Stimulated activated CD4-positive, alpha-beta T cell treated with anti-CD3 and anti-CD28 coated beads, Interleukin-15, amount 100 ng/mL, for 24 hours (primary cell): ENCODE measurements at regions not wholly inside any gene's neighbourhood (a gene's known extent, or its start where the extent isn't known, plus 50 kb on each side); places are given as distances from the start of the nearest gene placed in this dataset.

Experiments used
- DNase-seq: peaks from one replicate; pipeline ENCODE4 v3.0.0-alpha.2; 2020

DNA sequence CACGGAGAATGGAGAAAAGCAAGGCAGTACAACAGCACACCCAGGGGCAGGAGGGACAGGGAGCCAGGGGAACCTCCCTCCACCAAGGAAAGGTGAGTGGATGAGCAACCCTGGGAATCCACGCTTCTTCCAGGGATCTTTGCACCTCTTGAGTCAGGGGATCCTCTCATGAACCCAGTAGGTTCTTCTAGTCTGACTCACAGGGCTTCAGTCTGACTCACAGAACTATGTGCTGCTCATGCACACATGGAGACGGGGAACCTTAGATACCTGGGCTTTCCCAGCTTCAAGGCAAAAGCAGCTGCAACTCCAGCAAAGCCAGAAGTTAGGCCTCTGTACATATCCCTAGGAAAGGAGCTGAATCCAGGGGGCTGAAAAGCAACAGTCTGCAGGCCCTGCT lies 1021.4 kb upstream of the TENM4 start:
- DNase-seq: no peak

DNA sequence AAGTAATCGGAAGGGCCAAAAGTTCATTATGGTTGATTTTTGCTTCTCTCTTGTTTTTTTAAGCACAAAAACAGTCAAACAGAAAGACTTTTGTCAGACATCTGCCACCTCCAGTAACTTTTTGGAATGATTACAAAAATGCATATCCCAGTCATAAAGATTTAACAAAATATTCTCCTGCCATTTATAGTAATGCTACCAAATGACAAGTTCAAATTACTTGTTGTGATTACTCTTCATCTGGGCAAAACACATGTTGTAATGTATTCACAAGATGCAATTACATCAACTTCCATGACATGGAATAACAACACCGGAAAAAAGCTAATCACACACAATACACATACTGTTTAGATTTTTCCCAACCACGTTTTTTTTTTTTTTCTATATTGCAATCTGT lies 1017.5 kb upstream of the TENM4 start:
- no peak for DNase-seq

DNA sequence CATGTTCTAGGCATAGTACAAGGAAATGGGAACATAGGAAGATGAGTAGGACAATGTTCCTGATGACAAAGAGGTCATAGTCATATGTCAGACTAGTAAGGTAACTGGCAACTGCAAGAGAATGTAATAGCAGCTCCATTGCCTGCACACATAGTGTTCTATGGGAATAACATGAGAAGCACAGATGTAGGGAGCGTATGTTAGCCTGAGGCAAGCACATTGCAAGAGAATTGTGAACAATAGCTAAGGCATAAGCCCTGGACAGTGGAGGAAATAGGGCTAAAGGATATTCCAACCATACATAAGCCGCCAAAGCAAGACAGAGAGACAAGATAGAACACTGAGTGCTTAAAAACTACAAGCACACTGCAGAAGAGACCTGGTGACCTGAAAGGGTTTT lies 1017.0 kb upstream of the TENM4 start:
- DNase-seq: no peak

GRCh38 chr11:80455818-80456217 lies 1015.0 kb upstream of the TENM4 start:
- no peak for DNase-seq

GRCh38 chr11:80451105-80451504 lies 1010.3 kb upstream of the TENM4 start:
- DNase-seq: no peak

DNA sequence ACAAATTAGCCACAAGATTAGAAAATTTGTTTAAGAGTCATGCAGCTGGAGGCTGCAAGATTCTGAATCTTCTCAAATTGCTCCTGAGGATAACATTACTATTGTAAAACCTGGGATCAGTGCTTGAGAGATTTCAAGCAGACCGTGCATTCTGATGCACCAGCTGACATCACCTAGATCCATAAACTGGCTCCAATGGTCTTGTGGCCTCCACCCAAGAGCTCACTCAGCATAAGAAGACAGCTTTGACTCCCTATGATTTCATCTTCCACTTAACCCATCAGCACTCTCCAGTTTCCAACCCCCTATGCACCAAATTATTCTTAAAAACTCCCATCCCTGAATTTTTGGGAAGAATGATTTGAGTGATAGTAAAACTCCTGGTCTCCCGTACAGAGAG lies 1007.9 kb upstream of the TENM4 start:
- no peak for DNase-seq

DNA sequence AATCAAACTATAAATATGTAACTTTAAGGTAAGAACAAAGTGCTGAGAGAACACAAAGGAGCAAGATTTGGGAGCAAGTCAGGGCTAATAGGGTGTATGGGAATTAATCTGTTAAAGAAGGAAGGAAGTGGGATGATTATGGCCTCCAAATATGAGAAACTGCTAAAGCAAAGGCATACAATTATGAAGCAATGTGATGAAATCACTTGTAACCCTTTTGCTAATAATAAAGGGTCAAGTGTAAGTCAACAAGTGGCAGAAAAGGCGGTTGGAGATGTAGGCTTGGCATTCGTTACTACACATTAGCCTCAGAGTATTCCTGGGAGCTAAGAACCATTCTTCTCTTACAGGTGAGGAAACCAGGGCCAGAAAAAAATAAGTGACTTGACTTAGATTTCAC lies 1002.3 kb upstream of the TENM4 start:
- DNase-seq: no peak

DNA sequence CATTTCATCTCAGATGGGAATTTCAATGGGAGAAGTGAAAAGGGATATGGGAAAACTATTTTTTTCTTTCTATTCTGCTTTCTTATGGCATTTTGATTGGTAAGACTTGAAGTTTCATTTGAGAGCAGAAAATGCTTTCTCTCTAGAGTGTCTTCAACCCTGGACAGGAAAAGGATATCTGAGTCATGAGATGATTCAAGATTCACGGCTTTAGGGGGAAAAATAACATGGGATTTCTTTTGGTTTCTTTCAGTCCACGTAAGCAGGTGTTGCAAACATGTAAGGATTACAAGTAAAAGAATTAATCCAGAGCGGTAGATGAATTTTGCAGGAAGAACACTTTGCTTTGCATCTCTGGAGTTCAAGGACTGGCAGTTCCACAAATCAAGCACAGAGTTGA lies 1001.0 kb upstream of the TENM4 start:
- DNase-seq: no peak

- DNase-seq: no peak
Measured at GRCh38 chr11:80440835-80441234, 1000.0 kb upstream of the TENM4 start.

GRCh38 chr11:80436547-80436946 lies 995.7 kb upstream of the TENM4 start:
- no peak for DNase-seq

GRCh38 chr11:80435345-80435744 lies 994.5 kb upstream of the TENM4 start:
- DNase-seq: no peak

DNA sequence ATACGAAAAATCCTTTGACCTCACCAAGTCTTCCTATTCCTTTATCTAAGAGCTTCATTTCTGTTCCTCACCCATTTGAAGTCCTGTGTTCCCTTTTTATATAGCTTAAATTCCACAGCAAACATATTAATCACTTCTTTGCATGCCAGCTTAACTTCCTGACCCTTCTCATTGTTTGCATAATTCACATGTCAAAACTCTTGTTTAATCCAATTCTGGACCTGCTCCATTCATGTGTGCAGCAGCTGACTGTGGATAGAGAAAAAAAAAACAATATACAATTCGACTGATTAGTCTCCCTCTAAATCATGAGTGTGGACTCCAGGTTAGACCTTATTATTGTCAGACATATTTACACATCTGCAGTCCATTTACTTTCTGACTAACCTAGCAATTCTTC lies 991.2 kb upstream of the TENM4 start:
- no peak for DNase-seq

DNA sequence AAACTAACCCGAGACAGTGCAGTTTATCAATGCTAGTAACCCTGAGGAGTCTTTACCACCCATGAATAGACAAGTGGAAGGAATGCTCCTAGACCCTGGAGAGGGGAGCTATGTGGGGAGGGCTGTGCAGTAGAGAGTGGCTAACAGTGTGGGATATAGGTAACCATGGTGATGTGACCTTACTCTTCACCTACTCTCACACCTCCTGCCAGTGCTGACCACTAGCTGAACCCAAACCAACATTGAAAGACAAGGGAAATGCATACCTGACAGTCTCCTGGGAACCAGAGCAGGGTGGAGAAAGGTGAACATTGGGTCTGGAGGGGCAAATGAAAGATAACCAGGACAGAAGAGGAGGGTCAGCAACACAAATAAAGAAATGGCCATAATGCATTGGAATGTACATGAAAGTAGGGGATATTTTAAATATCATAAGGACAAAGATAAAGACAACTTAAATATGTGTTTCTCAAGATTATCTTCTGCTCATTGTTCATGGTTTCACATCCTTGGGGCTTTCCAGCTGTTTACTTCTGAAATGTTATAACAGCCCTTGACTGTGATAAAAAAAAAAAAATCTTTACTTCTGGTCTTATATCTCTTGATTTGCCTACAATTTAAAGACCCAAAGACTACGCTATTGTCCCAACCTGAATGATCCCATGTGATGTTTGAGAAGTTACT lies 983.3 kb upstream of the TENM4 start:
- DNase-seq: no peak

- DNase-seq: no peak
Measured at GRCh38 chr11:80420374-80420773, 979.5 kb upstream of the TENM4 start.

GRCh38 chr11:80417681-80418080 lies 976.9 kb upstream of the TENM4 start:
- no peak for DNase-seq

DNA sequence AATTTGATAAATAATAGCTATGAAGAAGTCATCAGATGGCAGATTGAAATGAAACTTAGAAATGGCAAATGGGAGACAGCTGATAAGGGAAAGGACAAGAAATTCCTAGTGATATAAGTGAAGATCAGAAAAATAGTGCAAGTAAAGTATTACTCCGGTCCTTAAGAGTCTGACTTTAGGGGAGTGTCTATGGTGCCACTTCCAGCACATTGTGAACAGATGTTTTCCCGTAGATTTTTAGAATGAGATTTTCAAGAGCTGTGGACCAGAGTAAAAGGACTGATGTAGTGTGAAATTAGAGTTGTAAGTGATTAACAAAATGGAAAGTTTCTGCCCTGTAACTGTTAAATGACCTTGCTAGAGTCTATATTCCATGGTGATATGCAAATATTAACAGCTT lies 974.8 kb upstream of the TENM4 start:
- DNase-seq: no peak

DNA sequence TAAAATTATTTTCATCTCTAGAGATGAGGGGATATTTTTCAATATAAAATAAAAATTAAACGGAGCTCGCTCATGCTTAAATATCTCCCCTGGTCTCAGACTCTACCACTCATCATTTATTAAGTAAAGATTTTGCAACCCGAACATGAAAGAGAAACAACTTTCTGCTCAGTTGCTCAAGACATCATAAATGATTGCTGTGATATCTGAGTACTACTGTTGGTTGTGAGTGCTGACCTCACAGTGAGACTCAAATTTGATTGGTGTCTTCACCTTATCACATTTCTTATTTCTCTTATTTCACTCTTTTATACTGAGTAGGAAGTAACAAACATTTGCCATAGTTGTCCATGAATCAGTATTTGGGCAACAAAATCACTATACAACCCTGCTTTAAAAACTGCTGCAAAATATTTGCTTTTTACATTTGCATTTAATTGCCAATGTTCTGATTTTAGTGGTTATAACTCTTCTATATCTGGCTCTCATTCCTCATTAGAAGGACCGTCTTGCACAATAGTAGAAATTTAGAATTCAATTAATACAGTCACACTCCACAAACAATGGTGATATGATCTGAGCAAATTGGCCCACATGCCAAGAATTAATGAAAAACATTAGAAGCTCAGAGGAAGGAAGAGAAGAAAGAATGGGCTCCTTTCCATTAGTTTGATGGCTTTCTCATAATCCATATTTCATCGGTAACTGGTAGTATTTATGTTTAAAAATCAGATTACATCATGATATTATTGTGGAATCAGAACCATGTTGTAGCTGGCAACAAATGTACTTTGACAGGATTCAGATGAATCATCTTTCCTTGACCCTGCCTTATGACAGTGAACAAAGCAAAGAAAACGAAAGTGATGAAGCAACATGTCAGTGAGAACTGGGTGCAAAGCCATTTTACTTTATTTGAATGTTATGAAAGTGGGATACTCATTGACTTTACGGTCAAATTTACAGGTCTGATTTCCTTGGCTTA lies 973.6 kb upstream of the TENM4 start:
- DNase-seq: no peak

- no peak for DNase-seq
Measured at GRCh38 chr11:80412604-80413003, 971.8 kb upstream of the TENM4 start.

DNA sequence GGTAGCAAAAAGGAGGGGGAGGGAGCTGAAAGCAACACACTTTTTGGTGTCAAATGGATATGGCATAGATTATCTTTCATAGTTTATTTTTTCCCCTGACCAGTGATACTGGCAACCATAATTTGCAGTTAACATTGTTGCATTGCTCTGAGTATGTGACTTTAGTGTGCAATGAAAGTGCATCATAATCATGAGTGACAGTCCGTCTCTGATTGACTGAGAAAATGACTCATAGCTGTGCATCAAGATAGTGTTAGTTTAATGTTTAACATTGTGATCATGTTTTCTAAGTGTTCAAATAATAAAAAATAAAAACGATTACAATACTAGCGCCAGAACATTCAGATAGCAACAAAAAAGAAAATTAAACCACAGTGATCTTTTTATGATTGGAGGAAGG lies 952.4 kb upstream of the TENM4 start:
- DNase-seq: no peak

DNA sequence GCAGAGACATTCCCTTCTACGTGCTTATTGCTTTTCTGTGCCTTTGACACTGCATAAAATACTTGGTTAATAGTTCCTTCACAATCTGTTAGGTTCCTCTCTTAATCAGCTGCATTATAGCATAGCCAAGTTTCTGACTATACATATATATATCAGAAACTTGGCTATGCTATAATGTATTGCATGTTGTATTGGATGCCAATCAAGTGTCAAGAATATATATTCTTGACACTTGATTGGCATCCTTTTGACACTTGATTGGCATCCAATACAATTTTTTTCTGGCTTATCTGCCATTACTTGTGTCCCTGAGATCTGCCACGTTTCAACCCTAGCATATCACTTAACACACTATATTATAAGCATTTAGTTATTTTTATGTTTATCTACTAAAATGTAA lies 949.7 kb upstream of the TENM4 start:
- DNase-seq: no peak

DNA sequence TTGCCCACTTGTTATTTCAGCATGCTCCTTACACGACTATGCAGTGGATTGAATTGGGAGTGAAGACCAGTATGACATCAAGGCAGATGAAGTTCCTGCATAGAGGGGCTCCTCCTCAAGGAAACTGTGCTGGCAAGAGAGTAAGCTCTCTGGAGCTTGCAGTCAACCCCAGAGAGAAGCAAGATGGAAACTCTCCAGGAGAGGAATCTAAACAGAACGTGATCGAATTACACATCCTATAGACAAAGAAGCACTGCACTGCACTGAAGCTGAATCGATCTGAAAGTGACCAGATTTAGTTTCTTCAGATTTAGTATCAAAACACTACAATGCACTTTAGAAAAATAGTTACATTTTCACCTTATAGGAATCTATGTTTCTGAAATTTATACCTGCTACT lies 947.7 kb upstream of the TENM4 start:
- DNase-seq: no peak

- no peak for DNase-seq
Measured at GRCh38 chr11:80388130-80388529, 947.3 kb upstream of the TENM4 start.

GRCh38 chr11:80383655-80384054 lies 942.8 kb upstream of the TENM4 start:
- DNase-seq: no peak

- no peak for DNase-seq
Measured at GRCh38 chr11:80379620-80380278, 938.9 kb upstream of the TENM4 start.
